GM21529 (cell line): ENCODE measurements at regions not wholly inside any gene's neighbourhood (a gene's known extent, or its start where the extent isn't known, plus 50 kb on each side); places are given as distances from the start of the nearest gene placed in this dataset.

ENCODE experiments used
- ATAC-seq: cut with Tn5 transposase; IDR thresholded peaks from one replicate; pipeline ENCODE4 v1.9.1; 2021; ENCODE audit not compliant: unreplicated experiment

DNA sequence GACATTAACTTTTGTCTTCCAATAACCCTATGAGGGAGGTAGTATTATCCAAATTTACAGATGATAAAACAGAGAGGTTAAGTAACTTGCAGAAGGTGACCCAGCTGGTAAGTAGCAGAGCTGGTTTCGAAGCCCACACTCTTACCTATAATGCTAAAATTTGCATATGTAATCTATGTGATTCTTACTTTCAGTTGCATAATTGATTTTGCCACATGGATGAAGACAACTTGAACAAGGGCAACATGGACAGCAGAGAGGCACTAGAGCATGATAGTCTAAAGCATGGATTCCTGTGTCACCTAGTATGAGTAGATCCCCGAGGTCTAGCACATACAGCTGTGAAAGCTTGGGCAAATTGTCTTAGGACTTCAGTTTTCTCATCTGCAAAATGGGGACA is 117.6 kb upstream of the DTNBP1 start:
- no peak for ATAC-seq

DNA sequence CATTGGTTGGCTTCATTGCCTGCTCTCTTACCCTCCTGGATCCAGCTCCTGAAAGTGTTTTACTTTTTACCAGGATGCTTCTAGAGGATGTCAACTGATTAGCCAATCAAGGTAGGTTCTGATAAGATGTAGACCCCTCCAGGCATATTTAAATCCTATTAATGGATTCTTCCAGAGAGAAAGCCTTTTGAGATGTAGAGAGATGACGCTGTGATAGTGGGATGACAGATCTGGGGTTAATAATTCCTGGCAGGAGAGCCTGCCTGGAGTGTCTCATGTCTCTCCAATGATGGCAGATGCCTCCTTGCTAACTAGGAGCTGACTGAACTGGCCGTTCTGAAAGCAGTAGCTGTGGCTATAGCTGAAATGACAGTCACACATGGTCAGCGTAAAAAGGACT is 116.9 kb upstream of the DTNBP1 start:
- no peak for ATAC-seq

DNA sequence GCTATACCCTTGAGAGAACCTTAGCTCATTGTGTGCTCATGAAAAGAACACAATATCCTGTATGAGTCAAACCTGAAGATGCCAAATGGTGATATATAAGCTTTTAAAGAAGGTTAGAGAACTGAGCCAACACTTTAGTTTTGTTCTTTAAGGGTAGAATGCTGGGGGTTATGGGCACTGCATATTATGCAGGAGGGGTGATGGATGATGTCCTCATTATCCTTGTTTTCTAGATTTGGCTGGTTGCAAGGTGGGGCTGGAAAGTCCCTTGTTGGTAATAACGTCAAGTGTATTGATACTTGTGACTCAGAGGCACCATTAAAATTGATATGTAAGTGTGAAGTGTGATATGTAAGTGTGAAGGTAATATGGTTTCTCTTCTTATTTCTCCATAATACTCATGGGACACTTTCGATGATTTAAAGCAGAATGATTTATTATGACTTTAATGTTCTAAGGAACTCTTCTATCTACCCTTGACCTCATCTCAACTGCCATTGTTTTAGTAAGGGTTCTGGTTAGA is 113.7 kb upstream of the DTNBP1 start:
- no peak for ATAC-seq

- no peak for ATAC-seq
Measured at GRCh38 chr6:15775741-15776140, 112.9 kb upstream of the DTNBP1 start.

- ATAC-seq, result no peak
Measured at GRCh38 chr6:15775076-15775634, 112.3 kb upstream of the DTNBP1 start.

DNA sequence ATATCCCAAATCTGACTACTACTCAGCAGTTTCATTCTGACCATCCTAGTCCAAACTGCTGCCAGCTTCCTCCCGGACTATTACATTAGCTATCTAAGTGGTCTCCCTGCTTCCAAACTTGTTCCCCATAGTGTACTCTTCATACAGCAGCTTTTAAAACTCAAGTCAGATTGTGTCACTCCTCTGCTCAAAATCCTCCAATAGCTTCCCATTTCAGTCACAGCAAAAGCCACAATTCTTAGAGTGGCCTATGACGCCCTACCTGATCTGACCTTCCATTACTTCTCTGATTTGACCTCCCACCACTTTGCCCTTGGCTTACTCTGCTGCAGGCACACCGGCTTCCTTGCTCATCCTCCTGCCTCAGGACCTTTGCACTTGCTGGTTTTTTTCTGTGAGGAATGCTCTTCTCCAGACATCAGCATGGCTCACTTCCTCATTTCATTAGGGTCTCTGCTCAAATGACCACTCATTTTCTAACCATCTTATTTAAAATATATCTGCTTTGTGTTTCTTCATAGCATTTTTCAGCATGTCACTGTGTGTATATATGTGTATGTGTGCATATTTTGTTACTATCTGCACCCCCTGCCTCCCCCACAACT is 111.1 kb upstream of the DTNBP1 start:
- no peak for ATAC-seq

DNA sequence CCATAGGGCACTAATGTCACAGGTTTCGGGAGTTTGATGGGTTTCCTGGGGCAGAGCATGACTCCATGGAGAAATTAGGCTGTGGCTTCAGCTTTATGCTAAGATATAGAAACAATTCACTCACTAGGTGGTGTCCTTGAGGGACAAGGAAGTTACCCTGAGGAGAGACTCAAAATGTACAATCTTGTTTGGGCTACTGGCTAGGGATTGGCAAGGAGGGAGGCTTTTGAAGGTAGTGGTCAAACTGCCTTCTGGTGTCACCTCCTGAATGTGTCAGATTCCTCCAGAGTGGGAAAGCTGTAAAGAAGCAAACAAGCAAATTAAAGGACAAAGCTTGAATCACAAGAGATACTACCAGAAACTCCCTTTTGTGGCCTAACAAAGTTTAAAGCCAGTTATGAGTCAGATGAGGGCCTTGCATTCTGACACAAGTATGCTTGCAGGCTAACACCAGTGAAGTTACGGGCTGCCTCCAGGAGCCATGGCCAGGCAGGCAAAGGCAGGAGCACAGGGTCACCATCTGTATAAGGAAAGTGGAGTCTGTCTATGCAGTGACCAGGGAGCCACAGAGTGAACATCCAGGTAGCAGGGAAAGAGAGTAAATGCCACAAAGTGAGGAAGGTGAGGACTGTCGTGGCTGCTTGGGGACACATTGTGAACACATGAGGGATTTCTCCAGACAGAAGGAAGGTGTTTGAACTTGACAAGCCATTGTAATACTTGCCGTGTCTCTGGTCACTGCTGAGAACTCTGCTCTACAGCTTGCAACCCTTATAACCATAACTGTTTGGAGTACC is 107.7 kb upstream of the DTNBP1 start:
- ATAC-seq, result peak; percentile 91

- ATAC-seq, result no peak
Measured at GRCh38 chr6:15769511-15770018, 106.7 kb upstream of the DTNBP1 start.

DNA sequence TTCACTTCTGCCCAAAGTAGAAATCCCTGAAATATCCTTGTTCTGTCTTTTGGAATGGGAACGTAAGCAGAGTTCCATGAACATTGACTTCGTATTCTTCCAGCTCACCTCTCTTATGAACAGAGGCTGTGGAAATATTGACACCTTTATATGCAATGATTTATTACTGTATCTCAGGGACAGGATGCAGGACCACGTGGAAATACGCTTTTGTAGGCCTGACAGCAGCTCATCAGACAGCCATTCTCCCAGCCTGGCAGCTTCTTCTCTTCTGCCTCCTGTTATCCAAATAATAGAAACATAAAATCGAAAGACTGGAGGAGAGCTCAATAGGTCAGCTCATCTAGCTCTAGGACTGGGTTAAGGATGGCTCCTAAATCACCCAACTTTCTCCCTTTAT is 106.2 kb upstream of the DTNBP1 start:
- ATAC-seq, result no peak

DNA sequence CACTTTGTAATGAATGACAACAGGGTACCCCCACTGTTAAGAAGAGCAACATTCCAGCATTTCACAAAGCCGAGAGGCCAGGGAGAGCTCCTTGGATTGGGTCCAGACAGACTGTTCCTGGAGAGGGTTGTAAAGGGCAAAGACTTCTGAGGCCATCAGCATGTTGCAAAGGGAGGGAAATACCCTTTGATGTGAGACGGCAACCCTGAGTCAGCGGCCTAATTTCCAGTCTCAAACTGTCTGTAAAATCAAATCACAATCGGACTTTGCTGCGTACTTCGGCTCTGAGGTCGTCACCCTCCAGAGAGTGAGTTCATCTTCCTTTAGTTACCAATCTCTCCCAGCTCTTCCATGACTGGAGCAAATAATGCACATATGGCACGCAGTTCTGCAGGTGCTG is 101.0 kb upstream of the DTNBP1 start:
- no peak for ATAC-seq

DNA sequence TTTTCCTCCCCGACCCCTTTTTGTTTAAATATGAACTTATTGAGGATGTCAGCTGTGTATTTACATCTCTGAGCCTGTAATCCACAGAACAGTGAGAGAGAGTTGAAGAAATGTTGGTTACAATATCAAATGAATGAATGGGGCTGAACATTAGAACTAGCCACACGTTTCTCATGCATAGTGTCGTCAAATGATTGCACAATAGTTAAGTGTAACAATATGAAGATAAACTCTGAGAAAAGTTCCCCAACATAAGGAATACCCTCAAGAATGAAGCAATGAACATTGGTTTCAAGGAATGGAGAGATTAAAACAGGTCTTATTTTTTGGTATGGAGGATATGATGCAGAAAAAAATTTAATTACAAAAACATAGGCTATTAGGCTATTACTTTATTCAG is 100.5 kb upstream of the DTNBP1 start:
- ATAC-seq, result no peak

- ATAC-seq, result no peak
Measured at GRCh38 chr6:15761045-15761502, 98.2 kb upstream of the DTNBP1 start.

DNA sequence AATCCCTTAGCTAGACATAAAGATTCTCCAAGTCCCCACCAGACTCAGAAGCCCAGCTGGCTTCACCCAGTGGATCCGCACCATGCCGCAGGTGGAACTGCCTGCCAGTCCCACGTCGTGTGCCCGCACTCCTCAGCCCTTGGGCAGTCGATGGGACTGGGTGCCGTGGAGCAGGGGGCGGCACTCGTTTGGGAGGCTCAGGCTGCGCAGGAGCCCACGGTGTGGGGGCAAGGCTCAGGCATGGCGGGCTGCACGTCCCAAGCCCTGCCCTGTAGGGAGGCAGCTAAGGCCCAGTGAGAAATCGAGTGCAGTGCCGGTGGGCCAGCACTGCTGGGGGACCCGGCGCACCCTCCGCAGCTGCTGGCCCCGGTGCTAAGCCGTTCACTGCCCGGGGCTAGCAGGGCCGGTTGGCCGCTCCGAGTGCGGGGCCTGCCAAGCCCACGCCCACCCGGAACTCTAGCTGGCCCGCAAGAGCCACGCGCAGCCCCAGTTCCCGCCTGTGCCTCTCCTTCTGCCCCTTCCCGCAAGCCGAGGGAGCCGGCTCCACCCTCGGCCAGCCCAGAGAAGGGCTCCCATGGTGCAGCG is 95.9 kb upstream of the DTNBP1 start:
- no peak for ATAC-seq

DNA sequence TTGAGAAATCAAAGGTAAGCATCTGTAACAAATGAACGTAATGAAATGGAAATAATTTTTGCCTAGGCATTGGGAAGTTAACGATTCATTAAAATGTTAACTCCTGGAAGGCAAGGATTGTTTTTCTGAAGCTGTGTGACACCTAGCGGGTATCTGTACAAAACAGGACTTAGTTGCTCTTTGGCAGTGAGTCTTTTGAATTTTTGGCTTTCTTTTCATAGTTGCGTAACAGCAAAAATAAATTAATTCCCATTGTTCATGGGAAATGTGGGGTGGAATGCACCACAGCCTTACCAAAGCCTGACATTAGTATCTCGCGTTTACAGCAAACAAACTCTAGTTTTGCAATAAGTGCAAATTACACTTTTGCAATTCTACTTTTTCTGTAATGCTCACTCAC is 92.7 kb upstream of the DTNBP1 start:
- no peak for ATAC-seq

DNA sequence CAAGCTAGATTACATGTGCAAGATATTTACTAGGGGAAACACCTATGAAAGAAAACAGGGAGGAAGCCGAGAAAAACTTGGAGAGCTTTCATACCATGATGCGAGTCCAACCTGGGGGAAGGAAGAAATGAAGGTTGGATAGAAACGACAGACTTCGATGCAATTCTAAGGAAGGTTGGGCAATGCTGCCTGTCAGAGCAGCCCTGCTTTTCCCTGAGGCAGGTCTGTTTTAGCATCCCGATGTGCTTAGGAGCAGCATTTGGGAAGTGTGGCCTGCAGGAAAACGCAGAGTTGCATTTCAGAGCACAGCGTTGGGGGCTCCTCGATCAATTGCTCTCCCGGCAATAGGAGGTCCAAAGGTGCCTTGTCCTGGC is 91.9 kb upstream of the DTNBP1 start:
- no peak for ATAC-seq

DNA sequence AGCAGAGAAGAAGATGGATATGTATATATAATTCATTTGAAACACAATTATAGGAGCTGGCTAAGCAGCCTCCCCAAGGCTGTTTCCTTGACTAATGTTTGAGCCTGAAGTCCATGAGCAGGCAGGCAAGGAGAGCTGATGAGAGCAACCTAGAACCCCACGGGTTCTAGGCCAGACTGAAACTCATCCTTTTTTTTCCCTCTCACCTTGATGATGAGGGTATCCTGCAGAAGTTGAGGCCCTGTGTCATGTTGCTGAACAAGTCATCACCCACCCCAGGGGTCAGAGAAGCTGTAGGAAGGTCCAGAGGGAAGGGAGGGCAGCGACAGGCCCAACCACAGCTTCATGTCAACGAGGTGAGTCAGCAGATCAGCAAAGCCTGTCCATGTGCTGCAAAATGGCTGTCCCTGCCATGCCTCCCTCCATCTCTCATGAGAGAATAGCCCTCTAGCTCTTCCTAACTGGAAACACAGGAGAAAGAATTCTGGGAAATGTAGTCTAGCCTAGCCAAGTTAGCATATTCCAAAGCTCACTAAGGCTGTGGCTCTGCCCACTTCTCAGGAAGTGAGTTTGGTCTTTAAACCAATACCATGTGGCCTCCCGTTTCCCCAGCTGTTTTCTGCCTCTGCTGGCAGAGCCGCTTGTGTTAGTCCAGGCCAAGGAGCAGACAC is 91.3 kb upstream of the DTNBP1 start:
- no peak for ATAC-seq

- no peak for ATAC-seq
Measured at GRCh38 chr6:15752820-15753219, 90.0 kb upstream of the DTNBP1 start.

GRCh38 chr6:15751721-15752350 is 89.0 kb upstream of the DTNBP1 start:
- ATAC-seq, result no peak

GRCh38 chr6:15748341-15748740 is 85.5 kb upstream of the DTNBP1 start:
- no peak for ATAC-seq

GRCh38 chr6:15747354-15747883 is 84.6 kb upstream of the DTNBP1 start:
- no peak for ATAC-seq
